ENCODE measurements at regions not wholly inside any gene's neighbourhood (a gene's known extent, or its start where the extent isn't known, plus 50 kb on each side); places are given as distances from the start of the nearest gene placed in this dataset.

DNA sequence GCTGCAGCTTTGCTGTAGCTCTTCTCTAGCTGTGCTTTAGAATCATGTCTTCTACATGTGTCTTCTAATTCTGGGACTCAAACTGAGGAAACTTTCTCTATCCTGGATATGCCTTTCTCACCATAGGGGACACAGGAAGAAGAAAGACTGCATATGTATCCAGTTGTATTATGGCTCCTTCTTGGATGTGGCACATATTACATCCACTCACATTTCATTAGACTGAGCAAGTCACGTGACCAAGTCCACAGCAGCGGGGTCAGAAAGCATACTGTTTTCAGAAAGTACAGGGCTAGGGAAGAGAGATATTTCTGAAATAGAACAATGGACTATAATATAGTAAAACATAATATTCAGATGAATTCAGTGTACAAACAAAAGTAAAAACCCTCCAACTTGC, 187.6 kb upstream of the RIMS1 start:
- TF ChIP-seq, protein P1, sequence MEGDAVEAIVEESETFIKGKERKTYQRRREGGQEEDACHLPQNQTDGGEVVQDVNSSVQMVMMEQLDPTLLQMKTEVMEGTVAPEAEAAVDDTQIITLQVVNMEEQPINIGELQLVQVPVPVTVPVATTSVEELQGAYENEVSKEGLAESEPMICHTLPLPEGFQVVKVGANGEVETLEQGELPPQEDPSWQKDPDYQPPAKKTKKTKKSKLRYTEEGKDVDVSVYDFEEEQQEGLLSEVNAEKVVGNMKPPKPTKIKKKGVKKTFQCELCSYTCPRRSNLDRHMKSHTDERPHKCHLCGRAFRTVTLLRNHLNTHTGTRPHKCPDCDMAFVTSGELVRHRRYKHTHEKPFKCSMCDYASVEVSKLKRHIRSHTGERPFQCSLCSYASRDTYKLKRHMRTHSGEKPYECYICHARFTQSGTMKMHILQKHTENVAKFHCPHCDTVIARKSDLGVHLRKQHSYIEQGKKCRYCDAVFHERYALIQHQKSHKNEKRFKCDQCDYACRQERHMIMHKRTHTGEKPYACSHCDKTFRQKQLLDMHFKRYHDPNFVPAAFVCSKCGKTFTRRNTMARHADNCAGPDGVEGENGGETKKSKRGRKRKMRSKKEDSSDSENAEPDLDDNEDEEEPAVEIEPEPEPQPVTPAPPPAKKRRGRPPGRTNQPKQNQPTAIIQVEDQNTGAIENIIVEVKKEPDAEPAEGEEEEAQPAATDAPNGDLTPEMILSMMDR (IDR thresholded peaks at IDR 0.05; ENCODE audit: low read depth, low read length, poor library complexity, severe bottlenecking), result no peak
- no peak for TF ChIP-seq EZH2phosphoT487 (IDR thresholded peaks at IDR 0.05; ENCODE audit: borderline replicate concordance, low read length)

All from DOHH2 (cell line).